ENCODE measurements at regions not wholly inside any gene's neighbourhood (a gene's known extent, or its start where the extent isn't known, plus 50 kb on each side); places are given as distances from the start of the nearest gene placed in this dataset.

DNA sequence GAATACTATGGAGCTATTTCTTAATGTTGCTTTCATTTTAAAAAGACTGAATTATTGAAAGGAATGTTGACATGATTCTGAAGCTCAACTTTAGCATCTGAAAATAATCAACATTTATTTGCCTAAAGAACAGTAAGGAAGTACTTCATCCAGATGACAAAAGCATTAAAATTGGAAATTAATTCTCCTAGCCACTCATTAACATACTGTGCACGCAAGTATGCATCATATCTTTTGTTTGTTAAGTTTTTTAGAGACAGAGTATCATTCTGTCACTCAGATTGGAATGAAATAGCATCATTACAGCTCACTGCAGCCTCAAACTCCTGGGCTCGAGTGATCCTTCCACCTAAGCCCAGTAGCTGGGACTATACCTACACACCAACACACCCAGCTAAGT, 632.1 kb upstream of the ALCAM start:
- no peak for TF ChIP-seq TAF1 (IDR thresholded peaks at IDR 0.05; ENCODE audit: low read depth, low read length)
- TF ChIP-seq, protein P1, sequence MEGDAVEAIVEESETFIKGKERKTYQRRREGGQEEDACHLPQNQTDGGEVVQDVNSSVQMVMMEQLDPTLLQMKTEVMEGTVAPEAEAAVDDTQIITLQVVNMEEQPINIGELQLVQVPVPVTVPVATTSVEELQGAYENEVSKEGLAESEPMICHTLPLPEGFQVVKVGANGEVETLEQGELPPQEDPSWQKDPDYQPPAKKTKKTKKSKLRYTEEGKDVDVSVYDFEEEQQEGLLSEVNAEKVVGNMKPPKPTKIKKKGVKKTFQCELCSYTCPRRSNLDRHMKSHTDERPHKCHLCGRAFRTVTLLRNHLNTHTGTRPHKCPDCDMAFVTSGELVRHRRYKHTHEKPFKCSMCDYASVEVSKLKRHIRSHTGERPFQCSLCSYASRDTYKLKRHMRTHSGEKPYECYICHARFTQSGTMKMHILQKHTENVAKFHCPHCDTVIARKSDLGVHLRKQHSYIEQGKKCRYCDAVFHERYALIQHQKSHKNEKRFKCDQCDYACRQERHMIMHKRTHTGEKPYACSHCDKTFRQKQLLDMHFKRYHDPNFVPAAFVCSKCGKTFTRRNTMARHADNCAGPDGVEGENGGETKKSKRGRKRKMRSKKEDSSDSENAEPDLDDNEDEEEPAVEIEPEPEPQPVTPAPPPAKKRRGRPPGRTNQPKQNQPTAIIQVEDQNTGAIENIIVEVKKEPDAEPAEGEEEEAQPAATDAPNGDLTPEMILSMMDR (IDR thresholded peaks at IDR 0.05; ENCODE audit: control extremely low read depth in 1 of 3, insufficient read depth in 1 of 3, low read depth in 1 of 3, low read length in 3 of 3), result no peak
- TF ChIP-seq SIN3A (conservative IDR thresholded peaks at IDR 0.05 in 1 of 2, IDR thresholded peaks at IDR 0.05 in 1 of 2; ENCODE audit: low read depth in 1 of 2, low read length in 2 of 2), result no peak
- TF ChIP-seq POLR2A (IDR thresholded peaks at IDR 0.05; ENCODE audit: control extremely low read depth in 1 of 2, low read depth in 2 of 2, low read length in 2 of 2), result no peak
- no peak for TF ChIP-seq YY1 (IDR thresholded peaks at IDR 0.05; ENCODE audit: low read depth, low read length)
- TF ChIP-seq SIX5 (IDR thresholded peaks at IDR 0.05; ENCODE audit: low read depth, low read length), result no peak
- no peak for TF ChIP-seq BRCA1 (IDR thresholded peaks at IDR 0.05; ENCODE audit: low read depth, low read length)
- TF ChIP-seq TEAD4 (IDR thresholded peaks at IDR 0.05; ENCODE audit: low read depth, low read length), result no peak
- no peak for TF ChIP-seq CEBPB (IDR thresholded peaks at IDR 0.05; ENCODE audit: low read depth, low read length)
- TF ChIP-seq RFX5 (IDR thresholded peaks at IDR 0.05; ENCODE audit: borderline replicate concordance, low read depth, low read length), result no peak
- TF ChIP-seq EZH2 (IDR thresholded peaks at IDR 0.05; ENCODE audit: low read depth, low read length, severe bottlenecking), result no peak
- no peak for TF ChIP-seq HDAC2 (IDR thresholded peaks at IDR 0.05; ENCODE audit: borderline replicate concordance in 1 of 2, low read depth in 2 of 2, low read length in 2 of 2)
- TF ChIP-seq MAFK (IDR thresholded peaks at IDR 0.05; ENCODE audit: low read depth, low read length), result no peak
- TF ChIP-seq GTF2F1 (IDR thresholded peaks at IDR 0.05; ENCODE audit: borderline replicate concordance, low read depth, low read length), result no peak
